Lung (tissue), 11 donors: ENCODE measurements at regions not wholly inside any gene's neighbourhood (a gene's known extent, or its start where the extent isn't known, plus 50 kb on each side); places are given as distances from the start of the nearest gene placed in this dataset.

Experiments used
- ATAC-seq: fragments of 200-7000 bp; cut with Tn5 transposase; one replicate; pipeline ENCODE4 v1.9.1; 2020; ENCODE audit warnings: moderate number of reproducible peaks; ENCODE audit not compliant: insufficient read depth, low FRiP score
- DNase-seq, 3 donors: peaks; one replicate each; pipeline ENCODE4 v3.0.0-alpha.2; 2013 to 2017
- H3K27ac ChIP-seq, 2 donors: one replicate each; pipeline ENCODE4 v1.5.1; 2013; ENCODE audit warnings: mild to moderate bottlenecking in 2 of 2, moderate library complexity in 2 of 2, control low read depth in 1 of 2, inconsistent platforms in 1 of 2, low read depth in 1 of 2, low read length in 1 of 2
- H3K27me3 ChIP-seq, 3 donors: one replicate each; pipeline ENCODE4 v1.5.1; 2013; ENCODE audit warnings: low read length in 2 of 3; ENCODE audit not compliant: control insufficient read depth in 3 of 3, insufficient read depth in 3 of 3
- H3K36me3 ChIP-seq, 4 donors: one replicate each; pipeline ENCODE4 v1.5.1; 2013; ENCODE audit warnings: low read length in 4 of 4, mild to moderate bottlenecking in 1 of 4, moderate library complexity in 1 of 4; ENCODE audit not compliant: control insufficient read depth in 4 of 4, insufficient read depth in 4 of 4
- H3K4me1 ChIP-seq, 5 donors: one replicate each; pipeline ENCODE4 v1.5.1; 2013; ENCODE audit warnings: low read length in 5 of 5, mild to moderate bottlenecking in 2 of 5, moderate library complexity in 1 of 5; ENCODE audit not compliant: control insufficient read depth in 5 of 5, insufficient read depth in 5 of 5
- H3K4me3 ChIP-seq: one replicate; pipeline ENCODE4 v1.5.1; 2013; ENCODE audit warnings: mild to moderate bottlenecking, control low read depth, moderate library complexity
- H3K9ac ChIP-seq, 2 donors: one replicate each; pipeline ENCODE4 v1.5.1; 2013; ENCODE audit warnings: low read length in 2 of 2, control low read depth in 1 of 2; ENCODE audit not compliant: insufficient read depth in 1 of 2
- H3K9me3 ChIP-seq, 4 donors: one replicate each; pipeline ENCODE4 v1.5.1; 2013; ENCODE audit warnings: low read length in 3 of 4, mild to moderate bottlenecking in 1 of 4, moderate library complexity in 1 of 4; ENCODE audit not compliant: control insufficient read depth in 4 of 4, insufficient read depth in 3 of 4
- CTCF ChIP-seq: IDR thresholded peaks from 2 replicates; pipeline ENCODE4 v1.5.1; 2012; ENCODE audit warnings: mild to moderate bottlenecking; ENCODE audit errors: control extremely low read depth, extremely low read depth
- WGBS, 2 donors: extraction: QIAGEN DNeasy Blood & Tissue Kit; methylation state at CpG; one replicate each; pipeline ENCODE4 v1.1.7; 2013; 5-methylcytosine and 5-hydroxymethylcytosine counted together
- donor health status: control.
- donor health status: control.
- donor health status: Bipolar disorder and iron deficiency.
- donor health status: healthy.
- donor health status: DM: yes; HTN: yes; CAD: no.

- TF ChIP-seq CTCF: no peak
- no peak overlapping the region for H3K9ac ChIP-seq
- no peaks in the 10 kb centered on the region for H3K4me1 ChIP-seq
- no peak overlapping the region for H3K27ac ChIP-seq
- H3K36me3 ChIP-seq: no peaks in the 10 kb centered on the region
- H3K9me3 ChIP-seq: no peaks in the 10 kb centered on the region
- H3K4me3 ChIP-seq: no peak overlapping the region
- DNase-seq: no peak
- no peak for ATAC-seq
- H3K27me3 ChIP-seq: no peaks in the 10 kb centered on the region
Measured at GRCh38 chr4:19494961-19495360, 756.7 kb upstream of the SLIT2 start.

GRCh38 chr4:19492606-19493005 lies 759.1 kb upstream of the SLIT2 start:
- no peak overlapping the region for H3K27ac ChIP-seq
- WGBS, 2 donors: 93 to 95% methylated on average over 2 of the region's 2 CpGs
- no peak overlapping the region for H3K4me3 ChIP-seq
- DNase-seq (no peak), ATAC-seq (no peak)
- H3K4me1 ChIP-seq: no peaks in the 10 kb centered on the region
- H3K36me3 ChIP-seq: no peaks in the 10 kb centered on the region
- no peak overlapping the region for H3K9ac ChIP-seq
- H3K9me3 ChIP-seq: no peaks in the 10 kb centered on the region
- no peaks in the 10 kb centered on the region for H3K27me3 ChIP-seq
- no peak for TF ChIP-seq CTCF

GRCh38 chr4:19486400-19486799 lies 765.3 kb upstream of the SLIT2 start:
- no peaks in the 10 kb centered on the region for H3K36me3 ChIP-seq
- no peak overlapping the region for H3K9ac ChIP-seq
- no peak overlapping the region for H3K4me3 ChIP-seq
- WGBS, 2 donors: 59 to 62% methylated on average over 3 of the region's 3 CpGs
- TF ChIP-seq CTCF: no peak
- ATAC-seq (no peak), DNase-seq (peak in 2 of 3 donors; percentile 2 to 9)
- no peak overlapping the region for H3K27ac ChIP-seq
- H3K9me3 ChIP-seq: no peaks in the 10 kb centered on the region
- H3K4me1 ChIP-seq: no peaks in the 10 kb centered on the region
- H3K27me3 ChIP-seq: no peaks in the 10 kb centered on the region

- ATAC-seq (no peak), DNase-seq (no peak)
- Histone ChIP-seq H3K9ac (no peak overlapping the region), H3K27me3 (no peaks in the 10 kb centered on the region), H3K4me3 (no peak overlapping the region), H3K27ac (no peak overlapping the region), H3K4me1 (no peaks in the 10 kb centered on the region), H3K36me3 (no peaks in the 10 kb centered on the region), H3K9me3 (no peaks in the 10 kb centered on the region)
- no peak for TF ChIP-seq CTCF
- WGBS, 2 donors: 91 to 96% methylated on average over 2 of the region's 2 CpGs
Measured at GRCh38 chr4:19478791-19479190, 772.9 kb upstream of the SLIT2 start.
